ENCODE measurements at regions not wholly inside any gene's neighbourhood (a gene's known extent, or its start where the extent isn't known, plus 50 kb on each side); places are given as distances from the start of the nearest gene placed in this dataset.

GRCh38 chr3:103410231-103410630 lies 975.4 kb downstream of the ZPLD1 start:
- ATAC-seq (peak; percentile 61), FAIRE-seq (no peak), DNase-seq (ENCODE audit: low read depth, low spot score) (no peak)
- in situ Hi-C loops (cut with MboI) (no loop called here), intact Hi-C loops (cut with micrococcal nuclease; ENCODE audit: unreplicated experiment) (loop anchor here (5.0 kb wide), 1 partner anchor 738 kb away; no protein-coding TSS in a partner anchor)
- Histone ChIP-seq H3K27ac (ENCODE audit: control insufficient read depth, insufficient read depth) (no peak overlapping the region), H3K4me1 (ENCODE audit: control insufficient read depth, insufficient read depth, low read length) (no peaks in the 10 kb centered on the region), H2AFZ (ENCODE audit: control insufficient read depth, low read depth, low read length) (no peak overlapping the region), H3K79me2 (ENCODE audit: control insufficient read depth, insufficient read depth, low read length) (no peaks in the 10 kb centered on the region), H4K20me1 (ENCODE audit: control insufficient read depth, insufficient read depth) (no peaks in the 10 kb centered on the region), H3K36me3 (ENCODE audit: control insufficient read depth in 2 of 2, insufficient read depth in 2 of 2, low read length in 1 of 2) (no peaks in the 10 kb centered on the region), H3K4me3 (no peak overlapping the region), H3K27me3 (replicated peaks in 1 of 2; ENCODE audit: control insufficient read depth in 2 of 2, insufficient read depth in 2 of 2, low read length in 1 of 2) (no peaks in the 10 kb centered on the region), H3K9me3 (replicated peaks; ENCODE audit: control insufficient read depth, insufficient read depth, low read length) (no peaks in the 10 kb centered on the region), H3K9ac (ENCODE audit: control insufficient read depth, insufficient read depth, low read length) (no peak overlapping the region), H3K4me2 (ENCODE audit: control insufficient read depth, insufficient read depth) (no peak overlapping the region)
- WGBS (ENCODE audit: insufficient coverage, insufficient replicate concordance, low lambda C conversion rate, missing lambda C conversion rate), result 55% methylated on average over 17 of the region's 17 CpGs
- BruUV-seq (replicated peaks), result no TSS peak
- CTCF ChIA-PET, result interaction anchor here (0.6 kb wide), 1 partner anchor 736 kb away, joined by 3 read pairs; no protein-coding TSS in a partner anchor
- POLR2A ChIA-PET, result no interaction called here
- peak; percentile 7; the same call in 1 of the 2 replicates for TF ChIP-seq SMC3 (IDR thresholded peaks at IDR 0.05; ENCODE audit: borderline replicate concordance, low read length)
- TF ChIP-seq, protein P1, sequence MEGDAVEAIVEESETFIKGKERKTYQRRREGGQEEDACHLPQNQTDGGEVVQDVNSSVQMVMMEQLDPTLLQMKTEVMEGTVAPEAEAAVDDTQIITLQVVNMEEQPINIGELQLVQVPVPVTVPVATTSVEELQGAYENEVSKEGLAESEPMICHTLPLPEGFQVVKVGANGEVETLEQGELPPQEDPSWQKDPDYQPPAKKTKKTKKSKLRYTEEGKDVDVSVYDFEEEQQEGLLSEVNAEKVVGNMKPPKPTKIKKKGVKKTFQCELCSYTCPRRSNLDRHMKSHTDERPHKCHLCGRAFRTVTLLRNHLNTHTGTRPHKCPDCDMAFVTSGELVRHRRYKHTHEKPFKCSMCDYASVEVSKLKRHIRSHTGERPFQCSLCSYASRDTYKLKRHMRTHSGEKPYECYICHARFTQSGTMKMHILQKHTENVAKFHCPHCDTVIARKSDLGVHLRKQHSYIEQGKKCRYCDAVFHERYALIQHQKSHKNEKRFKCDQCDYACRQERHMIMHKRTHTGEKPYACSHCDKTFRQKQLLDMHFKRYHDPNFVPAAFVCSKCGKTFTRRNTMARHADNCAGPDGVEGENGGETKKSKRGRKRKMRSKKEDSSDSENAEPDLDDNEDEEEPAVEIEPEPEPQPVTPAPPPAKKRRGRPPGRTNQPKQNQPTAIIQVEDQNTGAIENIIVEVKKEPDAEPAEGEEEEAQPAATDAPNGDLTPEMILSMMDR (IDR thresholded peaks at IDR 0.05 in 2 of 3, conservative IDR thresholded peaks at IDR 0.05 in 1 of 3; ENCODE audit: control insufficient read depth in 2 of 3, extremely low read depth in 1 of 3, insufficient read depth in 1 of 3, low read depth in 3 of 3, low read length in 3 of 3), result peak; percentile 21 to 44 (median 27); a peak in 3 of 6 replicates
- no peak for TF ChIP-seq ZNF622 (IDR thresholded peaks at IDR 0.05)
- no peak for TF ChIP-seq MEF2A (IDR thresholded peaks at IDR 0.05; ENCODE audit: insufficient read depth, low read depth, low read length)
- TF ChIP-seq TCF7 (IDR thresholded peaks at IDR 0.05; ENCODE audit: borderline replicate concordance), result no peak
- TF ChIP-seq JUNB (IDR thresholded peaks at IDR 0.05), result no peak
- TF ChIP-seq RAD21 (IDR thresholded peaks at IDR 0.05; ENCODE audit: insufficient read depth, low read depth, low read length), result 0 out of 2 replicates have a peak, but pooled peaks have one; percentile 24
- SMC1A ChIA-PET (ENCODE audit: uncharacterized antibody, unreplicated experiment), result interaction anchor here (1.0 kb wide), 1 partner anchor 206 kb away, joined by 4 read pairs; no protein-coding TSS in a partner anchor
- RAD21 ChIA-PET (ENCODE audit: unreplicated experiment), result interaction anchor here (0.6 to 1.2 kb wide), 2 partner anchors 94 to 1181 kb away, joined by 3 to 5 read pairs; no protein-coding TSS in a partner anchor
